ENCODE measurements at regions not wholly inside any gene's neighbourhood (a gene's known extent, or its start where the extent isn't known, plus 50 kb on each side); places are given as distances from the start of the nearest gene placed in this dataset.

DNA sequence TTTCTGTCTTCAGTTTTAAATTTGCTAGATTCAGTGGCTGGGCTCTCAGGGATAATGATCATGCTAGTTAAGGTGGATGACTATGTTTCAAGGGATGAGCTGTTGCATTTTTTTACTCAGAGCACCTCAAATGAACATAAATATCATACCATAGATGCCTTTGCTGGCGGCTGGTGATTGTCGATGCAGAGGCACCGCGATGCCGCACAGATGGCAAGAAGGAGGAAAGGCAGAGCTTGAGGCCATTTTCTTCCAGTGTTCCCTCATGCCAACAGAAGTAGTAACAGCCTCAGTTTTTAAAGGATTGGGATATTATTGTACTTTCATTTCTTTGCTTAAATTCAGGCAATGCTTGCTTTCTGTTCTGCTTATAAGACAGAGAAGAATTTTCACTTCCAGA lies 654.7 kb upstream of the IGFBP7 start (continued):
- TF ChIP-seq ZNF462 (CRISPR knock-in tag; IDR thresholded peaks at IDR 0.05), result no peak

- H2AFZ ChIP-seq, result peak overlapping the region; percentile 96
- H3K79me2 ChIP-seq (replicated peaks; ENCODE audit: insufficient read depth), result no peaks in the 10 kb centered on the region
- H3F3A ChIP-seq (replicated peaks; ENCODE audit: low read depth), result no peaks in the 10 kb centered on the region
- DNase-seq (ENCODE audit: low spot score) (peak; percentile 3), ATAC-seq (no peak)
- Mint-ChIP-seq H3K36me3 (ENCODE audit: low read depth) (no peaks in the 10 kb centered on the region; the same call in 1 of the 3 replicates), H3K27me3 (ENCODE audit: insufficient read depth, low read depth, poor library complexity) (peaks cover 2% of the 10 kb centered on the region), H3K9me3 (peaks cover 4% of the 10 kb centered on the region; the same call in 2 of the 3 replicates), H3K4me1 (0 out of 3 replicates have a peak, but pooled peaks cover 2% of the 10 kb centered on the region), H3K4me3 (no peak overlapping the region), H3K27ac (peak overlapping the region; percentile 89)
- no peaks in the 10 kb centered on the region for H3K36me3 ChIP-seq (ENCODE audit: insufficient read depth)
- H3K4me2 ChIP-seq, result no peak overlapping the region
- H3K27me3 ChIP-seq (ENCODE audit: insufficient read depth), result no peaks in the 10 kb centered on the region
- no peak overlapping the region for H3K27ac ChIP-seq (ENCODE audit: low read depth)
- no peaks in the 10 kb centered on the region for H4K20me1 ChIP-seq (replicated peaks; ENCODE audit: insufficient read depth)
- no peak overlapping the region for H3K4me3 ChIP-seq
- H3K4me1 ChIP-seq (ENCODE audit: insufficient read depth), result no peaks in the 10 kb centered on the region
- peaks cover 10% of the 10 kb centered on the region for H3K9me2 ChIP-seq (ENCODE audit: insufficient read depth)
- TF ChIP-seq, protein P1, sequence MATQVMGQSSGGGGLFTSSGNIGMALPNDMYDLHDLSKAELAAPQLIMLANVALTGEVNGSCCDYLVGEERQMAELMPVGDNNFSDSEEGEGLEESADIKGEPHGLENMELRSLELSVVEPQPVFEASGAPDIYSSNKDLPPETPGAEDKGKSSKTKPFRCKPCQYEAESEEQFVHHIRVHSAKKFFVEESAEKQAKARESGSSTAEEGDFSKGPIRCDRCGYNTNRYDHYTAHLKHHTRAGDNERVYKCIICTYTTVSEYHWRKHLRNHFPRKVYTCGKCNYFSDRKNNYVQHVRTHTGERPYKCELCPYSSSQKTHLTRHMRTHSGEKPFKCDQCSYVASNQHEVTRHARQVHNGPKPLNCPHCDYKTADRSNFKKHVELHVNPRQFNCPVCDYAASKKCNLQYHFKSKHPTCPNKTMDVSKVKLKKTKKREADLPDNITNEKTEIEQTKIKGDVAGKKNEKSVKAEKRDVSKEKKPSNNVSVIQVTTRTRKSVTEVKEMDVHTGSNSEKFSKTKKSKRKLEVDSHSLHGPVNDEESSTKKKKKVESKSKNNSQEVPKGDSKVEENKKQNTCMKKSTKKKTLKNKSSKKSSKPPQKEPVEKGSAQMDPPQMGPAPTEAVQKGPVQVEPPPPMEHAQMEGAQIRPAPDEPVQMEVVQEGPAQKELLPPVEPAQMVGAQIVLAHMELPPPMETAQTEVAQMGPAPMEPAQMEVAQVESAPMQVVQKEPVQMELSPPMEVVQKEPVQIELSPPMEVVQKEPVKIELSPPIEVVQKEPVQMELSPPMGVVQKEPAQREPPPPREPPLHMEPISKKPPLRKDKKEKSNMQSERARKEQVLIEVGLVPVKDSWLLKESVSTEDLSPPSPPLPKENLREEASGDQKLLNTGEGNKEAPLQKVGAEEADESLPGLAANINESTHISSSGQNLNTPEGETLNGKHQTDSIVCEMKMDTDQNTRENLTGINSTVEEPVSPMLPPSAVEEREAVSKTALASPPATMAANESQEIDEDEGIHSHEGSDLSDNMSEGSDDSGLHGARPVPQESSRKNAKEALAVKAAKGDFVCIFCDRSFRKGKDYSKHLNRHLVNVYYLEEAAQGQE (IDR thresholded peaks at IDR 0.05; ENCODE audit: unreplicated experiment), result no peak
- TF ChIP-seq ZNF462 (CRISPR knock-in tag; IDR thresholded peaks at IDR 0.05) (no peak), EZH2 (IDR thresholded peaks at IDR 0.05; ENCODE audit: low read depth, unreplicated experiment) (no peak), ETS1 (IDR thresholded peaks at IDR 0.05) (no peak)
Observed at GRCh38 chr4:57763070-57763469, 652.9 kb upstream of the IGFBP7 start.

Data from GM23338 (cell line).